GM23248 (cell line): ENCODE measurements at regions not wholly inside any gene's neighbourhood (a gene's known extent, or its start where the extent isn't known, plus 50 kb on each side); places are given as distances from the start of the nearest gene placed in this dataset.
"Not testable (repeated sequence)": the region's sequence is repeated elsewhere in the genome, so short reads cannot be mapped to it uniquely, and the experiment has no call there.

ENCODE experiments used
- DNase-seq: peaks from one replicate; pipeline ENCODE4 v3.0.0-alpha.2; 2015
- H2AFZ ChIP-seq: fragments of 200-600 bp; sonication (generic); 2 replicates; pipeline ENCODE4 v1.6.1; 2016; ENCODE audit warnings: antibody characterized with exemption
- H3F3A ChIP-seq: fragments of 200-600 bp; sonication (generic); 2 replicates; pipeline ENCODE4 v1.6.1; 2016; ENCODE audit warnings: mild to moderate bottlenecking, antibody characterized with exemption, mixed run types; ENCODE audit not compliant: insufficient read depth
- H3K27ac ChIP-seq: fragments of 200-600 bp; sonication (generic); 2 replicates; pipeline ENCODE4 v1.5.1; 2016; ENCODE audit warnings: mild to moderate bottlenecking
- H3K27me3 ChIP-seq: fragments of 200-600 bp; sonication (generic); replicated peaks from 2 replicates; pipeline ENCODE4 v1.6.1; 2016; ENCODE audit warnings: mild to moderate bottlenecking; ENCODE audit not compliant: insufficient read depth
- H3K36me3 ChIP-seq: fragments of 200-600 bp; sonication (generic); 2 replicates; pipeline ENCODE4 v1.6.1; 2016; ENCODE audit warnings: low read depth, mild to moderate bottlenecking
- H3K4me1 ChIP-seq: fragments of 200-600 bp; sonication (generic); 2 replicates; pipeline ENCODE4 v1.6.1; 2016; ENCODE audit warnings: mild to moderate bottlenecking; ENCODE audit not compliant: insufficient read depth
- H3K4me2 ChIP-seq: fragments of 200-600 bp; sonication (generic); one replicate; pipeline ENCODE4 v1.6.1; 2016; ENCODE audit warnings: mild to moderate bottlenecking; ENCODE audit not compliant: unreplicated experiment
- H3K4me3 ChIP-seq: fragments of 200-600 bp; sonication (generic); 2 replicates; pipeline ENCODE4 v1.5.1; 2016; ENCODE audit warnings: mild to moderate bottlenecking
- H3K79me2 ChIP-seq: fragments of 200-600 bp; sonication (generic); 2 replicates; pipeline ENCODE4 v1.6.1; 2016; ENCODE audit warnings: mild to moderate bottlenecking; ENCODE audit not compliant: insufficient read depth
- H3K9ac ChIP-seq: fragments of 200-600 bp; sonication (generic); 2 replicates; pipeline ENCODE4 v1.6.1; 2016; ENCODE audit warnings: mild to moderate bottlenecking
- H3K9me2 ChIP-seq: fragments of 200-600 bp; sonication (generic); 2 replicates; pipeline ENCODE4 v1.6.1; 2016; ENCODE audit warnings: mixed run types, mild to moderate bottlenecking, moderate library complexity; ENCODE audit not compliant: insufficient read depth
- H3K9me3 ChIP-seq: fragments of 200-600 bp; sonication (generic); one replicate; pipeline ENCODE4 v1.6.1; 2017; ENCODE audit warnings: low read depth
- H4K20me1 ChIP-seq: fragments of 200-600 bp; sonication (generic); 2 replicates; pipeline ENCODE4 v1.6.0; 2016; ENCODE audit not compliant: insufficient read depth
- EZH2 ChIP-seq: fragments of 200-600 bp; sonication (generic); IDR thresholded peaks from 2 replicates; pipeline ENCODE4 v1.6.1; 2018; ENCODE audit warnings: antibody characterized with exemption, mild to moderate bottlenecking; ENCODE audit not compliant: insufficient read depth, poor library complexity, severe bottlenecking
- EZH2phosphoT487 ChIP-seq: fragments of 200-600 bp; sonication (generic); IDR thresholded peaks from 2 replicates; pipeline ENCODE4 v1.6.1; 2018; ENCODE audit warnings: antibody characterized with exemption, moderate library complexity, mild to moderate bottlenecking, low read depth; ENCODE audit not compliant: insufficient read depth
- WGBS, 2 experiments: methylation state at CpG; one replicate each; pipeline ENCODE4 v1.1.6; 2015 to 2017; ENCODE audit warnings: low lambda C conversion rate in 2 of 2, low coverage in 1 of 2; ENCODE audit errors: missing lambda C conversion rate in 2 of 2; 5-methylcytosine and 5-hydroxymethylcytosine counted together
- in situ Hi-C: fragments of 300-500 bp; cut with MboI; formaldehyde crosslinking; loops from 2 replicates; pipeline ENCODE4 v1.15.0; 2020

- in situ Hi-C loops, result no loop called here
Observed at GRCh38 chr10:25103703-25104102, 71.1 kb upstream of the GPR158 start.

GRCh38 chr10:25104441-25104840 is 70.4 kb upstream of the GPR158 start:
- no peaks in the 10 kb centered on the region for H3F3A ChIP-seq
- no peak overlapping the region for H2AFZ ChIP-seq
- no peak overlapping the region for H3K9ac ChIP-seq
- in situ Hi-C loops, result no loop called here
- no peaks in the 10 kb centered on the region for H4K20me1 ChIP-seq
- no peak for DNase-seq
- H3K4me3 ChIP-seq, result no peak overlapping the region
- no peaks in the 10 kb centered on the region for H3K9me3 ChIP-seq
- H3K79me2 ChIP-seq, result no peaks in the 10 kb centered on the region
- no peak overlapping the region for H3K27ac ChIP-seq
- no peak for TF ChIP-seq EZH2
- no peak for TF ChIP-seq EZH2phosphoT487
- no peaks in the 10 kb centered on the region for H3K36me3 ChIP-seq
- H3K4me1 ChIP-seq, result no peaks in the 10 kb centered on the region
- H3K27me3 ChIP-seq, result peaks cover 28% of the 10 kb centered on the region; the same call in 1 of the 2 replicates
- H3K4me2 ChIP-seq, result no peak overlapping the region
- WGBS, 2 experiments, result 37 to 43% methylated on average over 5 of the region's 5 CpGs
- no peaks in the 10 kb centered on the region for H3K9me2 ChIP-seq

More at GRCh38 chr10:25103703-25104102, 71.1 kb upstream of the GPR158 start:
- Histone ChIP-seq H3K4me2 (no peak overlapping the region), H2AFZ (no peak overlapping the region), H3K36me3 (no peaks in the 10 kb centered on the region), H3K4me1 (no peaks in the 10 kb centered on the region), H3K4me3 (no peak overlapping the region), H3F3A (no peaks in the 10 kb centered on the region), H3K79me2 (no peaks in the 10 kb centered on the region), H3K9me2 (no peaks in the 10 kb centered on the region), H3K27me3 (peaks cover 26% of the 10 kb centered on the region; the same call in 1 of the 2 replicates), H3K9ac (no peak overlapping the region), H4K20me1 (no peaks in the 10 kb centered on the region), H3K27ac (no peak overlapping the region), H3K9me3 (no peaks in the 10 kb centered on the region)
- no peak for DNase-seq
- 87% methylated on average over 6 of the region's 6 CpGs for WGBS, 2 experiments
- no peak for TF ChIP-seq EZH2phosphoT487
- TF ChIP-seq EZH2, result no peak

- Histone ChIP-seq H3K9me3 (no peaks in the 10 kb centered on the region), H3K4me2 (no peak overlapping the region), H3K9me2 (no peaks in the 10 kb centered on the region), H3K27me3 (peaks cover 28% of the 10 kb centered on the region; the same call in 1 of the 2 replicates), H3K4me1 (no peaks in the 10 kb centered on the region), H3K27ac (no peak overlapping the region), H3K36me3 (no peaks in the 10 kb centered on the region), H3K79me2 (no peaks in the 10 kb centered on the region), H2AFZ (no peak overlapping the region), H4K20me1 (no peaks in the 10 kb centered on the region), H3K9ac (no peak overlapping the region), H3F3A (no peaks in the 10 kb centered on the region), H3K4me3 (no peak overlapping the region)
- WGBS, 2 experiments, result 33 to 46% methylated on average over 2 of the region's 2 CpGs
- no peak for DNase-seq
- in situ Hi-C loops, result no loop called here
- no peak for TF ChIP-seq EZH2phosphoT487
- no peak for TF ChIP-seq EZH2
Observed at GRCh38 chr10:25105262-25105661, 69.5 kb upstream of the GPR158 start.

GRCh38 chr10:25105743-25106260 is 69.0 kb upstream of the GPR158 start:
- no peaks in the 10 kb centered on the region for H4K20me1 ChIP-seq
- in situ Hi-C loops, result no loop called here
- DNase-seq, result no peak
- TF ChIP-seq EZH2phosphoT487 (no peak), EZH2 (no peak)
- no peak overlapping the region for H3K9ac ChIP-seq
- H3K27me3 ChIP-seq, result peaks cover 26% of the 10 kb centered on the region; the same call in 1 of the 2 replicates
- no peaks in the 10 kb centered on the region for H3K9me3 ChIP-seq
- H3K79me2 ChIP-seq, result no peaks in the 10 kb centered on the region
- WGBS, 2 experiments, result 12 to 15% methylated on average over 5 of the region's 5 CpGs
- no peak overlapping the region for H3K27ac ChIP-seq
- H3K9me2 ChIP-seq, result no peaks in the 10 kb centered on the region
- no peaks in the 10 kb centered on the region for H3K36me3 ChIP-seq
- no peak overlapping the region for H3K4me3 ChIP-seq
- no peaks in the 10 kb centered on the region for H3F3A ChIP-seq
- no peaks in the 10 kb centered on the region for H3K4me1 ChIP-seq
- no peak overlapping the region for H2AFZ ChIP-seq
- no peak overlapping the region for H3K4me2 ChIP-seq

- no peak overlapping the region for H3K9ac ChIP-seq
- no peak for TF ChIP-seq EZH2
- TF ChIP-seq EZH2phosphoT487, result no peak
- H3K79me2 ChIP-seq, result no peaks in the 10 kb centered on the region
- H3K9me2 ChIP-seq, result no peaks in the 10 kb centered on the region
- no peaks in the 10 kb centered on the region for H3K4me1 ChIP-seq
- no peaks in the 10 kb centered on the region for H3F3A ChIP-seq
- H3K4me3 ChIP-seq, result no peak overlapping the region
- peaks cover 17% of the 10 kb centered on the region; the same call in 1 of the 2 replicates for H3K27me3 ChIP-seq
- no peak overlapping the region for H3K4me2 ChIP-seq
- no peaks in the 10 kb centered on the region for H3K9me3 ChIP-seq
- in situ Hi-C loops, result no loop called here
- no peaks in the 10 kb centered on the region for H3K36me3 ChIP-seq
- DNase-seq, result no peak
- no peak overlapping the region for H2AFZ ChIP-seq
- no peaks in the 10 kb centered on the region for H4K20me1 ChIP-seq
- no peak overlapping the region for H3K27ac ChIP-seq
- WGBS, 2 experiments, result 52 to 55% methylated on average over 2 of the region's 2 CpGs
Observed at GRCh38 chr10:25107756-25108155, 67.0 kb upstream of the GPR158 start.

DNA sequence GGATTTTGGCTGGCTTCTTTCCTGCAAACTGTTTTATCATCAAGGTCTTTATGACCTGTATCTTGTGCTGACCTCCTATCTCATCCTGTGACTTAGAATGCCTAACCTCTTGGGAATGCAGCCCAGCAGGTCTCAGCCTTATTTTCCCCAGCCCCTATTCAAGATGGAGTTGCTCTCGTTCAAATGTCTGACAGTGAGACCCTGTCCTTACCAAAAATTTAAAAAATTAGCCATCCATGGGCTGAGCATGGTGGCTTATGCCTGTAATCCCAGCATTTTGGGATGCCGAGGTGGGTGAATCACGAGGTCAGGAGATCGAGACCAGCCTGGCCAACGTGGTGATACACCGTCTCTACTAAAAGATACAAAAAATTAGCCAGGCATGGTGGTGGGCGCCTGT is 64.9 kb upstream of the GPR158 start:
- H3K9me2 ChIP-seq, H3K79me2 ChIP-seq, H3K27ac ChIP-seq, H2AFZ ChIP-seq, DNase-seq, H3K4me2 ChIP-seq, H3F3A ChIP-seq, H3K36me3 ChIP-seq, H3K9me3 ChIP-seq, H3K4me3 ChIP-seq, H4K20me1 ChIP-seq, H3K9ac ChIP-seq, H3K4me1 ChIP-seq: not testable (repeated sequence)
- peaks cover 17% of the 10 kb centered on the region; the same call in 1 of the 2 replicates for H3K27me3 ChIP-seq
- in situ Hi-C loops, result loop anchor here (10.0 kb wide), 1 partner anchor 115 kb away; no protein-coding TSS in a partner anchor
- 55 to 58% methylated on average over 7 of the region's 7 CpGs for WGBS, 2 experiments
